ENCODE measurements at regions not wholly inside any gene's neighbourhood (a gene's known extent, or its start where the extent isn't known, plus 50 kb on each side); places are given as distances from the start of the nearest gene placed in this dataset. TPM values are rescaled to one million over a fixed set of nuclear protein-coding genes. Genes with fewer than 3 reads are reported as not detected.
"Not testable (repeated sequence)": the region's sequence is repeated elsewhere in the genome, so short reads cannot be mapped to it uniquely, and the experiment has no call there.

DNA sequence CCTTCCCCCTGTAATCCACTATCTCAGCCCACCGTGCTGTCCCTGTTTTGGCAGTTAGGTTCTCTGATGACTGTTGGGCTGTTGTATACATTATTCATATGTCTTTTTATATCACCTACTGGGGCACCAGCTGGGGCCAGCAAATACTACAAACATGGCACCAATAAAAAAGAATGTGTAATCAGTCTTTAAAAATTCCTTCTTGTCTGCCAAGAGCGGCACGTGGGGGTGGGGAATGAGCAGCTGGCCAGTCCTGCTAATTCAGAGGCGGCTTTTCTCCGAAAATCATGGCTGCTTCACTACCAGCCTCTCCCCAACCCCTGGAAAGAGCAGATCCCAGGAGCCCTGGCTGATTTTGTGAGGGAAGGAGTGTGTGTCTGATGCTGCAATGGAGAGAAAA lies 77.7 kb upstream of the EEF2KMT start:
- Mint-ChIP-seq H3K9me3 (peaks cover 0 to 62% (median 25%) of the 10 kb centered on the region in 9 donors), H3K27me3 (peaks cover 7 to 39% (median 26%) of the 10 kb centered on the region in 5 donors), H3K4me1 (no peaks in the 10 kb centered on the region), H3K4me3 (no peak overlapping the region), H3K36me3 (peaks cover 0 to 35% (median 8%) of the 10 kb centered on the region in 3 donors), H3K27ac (no peak overlapping the region)
- POLR2A ChIA-PET: no interaction called here
- DNase-seq: no peak
- no peak for ATAC-seq

DNA sequence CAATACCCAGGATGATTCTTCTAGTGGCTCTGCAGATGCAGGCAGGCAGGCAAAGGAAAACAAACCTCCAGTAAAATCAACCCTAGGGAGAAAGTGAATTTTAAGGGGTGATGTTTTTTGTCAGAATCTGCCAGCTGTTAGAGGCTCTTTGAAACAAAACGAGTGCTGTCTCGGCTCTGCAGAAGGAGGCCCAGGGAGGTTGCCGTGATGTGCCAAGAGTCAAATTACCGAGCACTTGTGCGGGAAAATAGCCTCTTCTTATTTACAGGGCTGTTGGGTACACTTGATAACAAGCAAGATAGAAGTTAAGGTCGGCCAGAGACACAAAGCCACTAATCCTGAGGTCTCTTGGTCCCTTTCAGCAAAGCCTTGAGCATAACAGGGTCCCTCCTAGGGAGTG lies 68.9 kb upstream of the EEF2KMT start:
- H3K27me3 Mint-ChIP-seq: peaks cover 7 to 58% (median 30%) of the 10 kb centered on the region in 5 donors
- POLR2A ChIA-PET: no interaction called here
- DNase-seq (no peak), ATAC-seq (no peak)
- H3K4me3 Mint-ChIP-seq: no peak overlapping the region
- no peaks in the 10 kb centered on the region for H3K4me1 Mint-ChIP-seq
- no peak overlapping the region for H3K27ac Mint-ChIP-seq
- peaks cover 0 to 10% (median 0%) of the 10 kb centered on the region in 3 donors for H3K36me3 Mint-ChIP-seq
- peaks cover 0 to 10% (median 6%) of the 10 kb centered on the region in 9 donors for H3K9me3 Mint-ChIP-seq

GRCh38 chr16:5165429-5165828 lies 67.8 kb upstream of the EEF2KMT start:
- H3K27me3 Mint-ChIP-seq: peaks cover 10 to 50% (median 24%) of the 10 kb centered on the region in 5 donors
- H3K36me3 Mint-ChIP-seq, H3K4me1 Mint-ChIP-seq, ATAC-seq, DNase-seq, H3K4me3 Mint-ChIP-seq, POLR2A ChIA-PET: not testable (repeated sequence)
- H3K9me3 Mint-ChIP-seq: peaks cover 0 to 14% (median 5%) of the 10 kb centered on the region in 9 donors
- peak overlapping the region in 1 of 10 donors; percentile 60 for H3K27ac Mint-ChIP-seq

DNA sequence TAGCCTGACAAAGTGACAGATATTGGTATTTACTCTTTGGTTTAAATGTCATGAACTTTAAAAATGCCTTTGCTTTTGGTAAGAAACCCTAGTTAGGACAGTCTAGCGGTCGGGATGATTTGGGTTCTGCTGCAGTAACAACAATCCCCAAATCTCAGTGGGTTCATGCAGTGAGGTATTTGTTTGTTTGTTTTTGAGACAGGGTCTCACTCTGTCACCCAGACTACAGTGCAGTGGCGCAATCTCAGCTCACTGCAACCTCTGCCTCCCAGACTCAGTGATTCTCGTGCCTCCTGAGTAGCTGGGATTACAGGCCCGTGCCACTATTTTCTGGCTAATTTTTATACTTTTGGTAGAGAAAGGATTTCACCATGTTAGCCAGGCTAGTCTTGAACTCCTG lies 65.2 kb upstream of the EEF2KMT start:
- H3K27ac Mint-ChIP-seq, H3K4me1 Mint-ChIP-seq, H3K36me3 Mint-ChIP-seq, ATAC-seq, POLR2A ChIA-PET, H3K4me3 Mint-ChIP-seq, DNase-seq: not testable (repeated sequence)
- Mint-ChIP-seq H3K9me3 (peaks cover 0 to 14% (median 6%) of the 10 kb centered on the region in 9 donors), H3K27me3 (peaks cover 9 to 30% (median 20%) of the 10 kb centered on the region in 5 donors)

DNA sequence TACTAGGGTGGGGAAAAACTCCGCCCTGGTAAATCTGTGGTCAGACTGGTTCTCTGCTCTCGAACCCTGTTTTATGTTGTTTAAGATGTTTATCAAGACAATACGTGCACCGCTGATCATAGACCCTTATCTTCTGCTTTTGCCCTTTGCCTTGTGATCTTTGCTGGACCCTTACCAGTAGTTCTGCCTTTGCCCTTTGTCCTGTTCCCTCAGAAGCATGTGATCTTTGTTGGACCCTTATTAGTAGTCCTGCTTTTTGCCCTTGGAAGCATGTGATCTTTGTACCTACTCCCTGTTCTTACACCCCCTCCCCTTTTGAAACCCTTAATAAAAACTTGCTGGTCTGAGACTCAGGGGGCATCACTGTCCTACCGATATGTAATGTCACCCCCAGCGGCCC lies 64.3 kb upstream of the EEF2KMT start:
- DNase-seq, ATAC-seq, H3K4me1 Mint-ChIP-seq, H3K27ac Mint-ChIP-seq, H3K4me3 Mint-ChIP-seq, POLR2A ChIA-PET, H3K36me3 Mint-ChIP-seq: not testable (repeated sequence)
- peaks cover 0 to 14% (median 6%) of the 10 kb centered on the region in 9 donors for H3K9me3 Mint-ChIP-seq
- H3K27me3 Mint-ChIP-seq: peaks cover 6 to 26% (median 13%) of the 10 kb centered on the region in 5 donors

DNA sequence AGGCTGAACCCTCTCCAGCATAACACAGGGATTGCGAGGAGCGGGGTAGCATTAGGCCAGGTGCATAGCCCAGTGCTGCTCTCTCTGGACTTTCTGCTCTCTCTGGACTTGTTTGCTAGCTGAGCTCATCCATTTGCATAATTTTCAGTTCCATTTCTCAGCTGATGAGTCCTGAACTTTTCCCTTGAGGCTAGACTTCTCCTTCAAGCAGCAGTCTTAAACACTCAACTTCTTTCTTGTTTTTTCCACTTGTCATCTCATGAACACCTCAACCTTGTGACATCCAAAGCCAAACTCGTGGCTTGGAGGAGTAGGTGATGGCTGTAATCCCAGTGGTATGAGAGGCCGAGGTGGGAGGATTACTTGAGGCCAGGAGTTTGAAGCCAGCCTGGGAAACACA lies 62.4 kb upstream of the EEF2KMT start:
- peaks cover 0 to 14% (median 6%) of the 10 kb centered on the region in 9 donors for H3K9me3 Mint-ChIP-seq
- H3K36me3 Mint-ChIP-seq, H3K4me3 Mint-ChIP-seq, H3K4me1 Mint-ChIP-seq, H3K27ac Mint-ChIP-seq, ATAC-seq, POLR2A ChIA-PET, DNase-seq: not testable (repeated sequence)
- H3K27me3 Mint-ChIP-seq: peaks cover 0 to 13% (median 5%) of the 10 kb centered on the region in 5 donors

GRCh38 chr16:5159537-5159936 lies 61.9 kb upstream of the EEF2KMT start:
- ATAC-seq, DNase-seq, POLR2A ChIA-PET, H3K27ac Mint-ChIP-seq, H3K4me3 Mint-ChIP-seq, H3K36me3 Mint-ChIP-seq, H3K4me1 Mint-ChIP-seq: not testable (repeated sequence)
- H3K27me3 Mint-ChIP-seq: peaks cover 0 to 12% (median 5%) of the 10 kb centered on the region in 5 donors
- peaks cover 0 to 14% (median 6%) of the 10 kb centered on the region in 9 donors for H3K9me3 Mint-ChIP-seq

- no peak overlapping the region for H3K4me3 Mint-ChIP-seq
- H3K36me3 Mint-ChIP-seq: peaks cover 0 to 5% (median 4%) of the 10 kb centered on the region in 3 donors
- H3K27me3 Mint-ChIP-seq: peaks cover 0 to 17% (median 7%) of the 10 kb centered on the region in 5 donors
- POLR2A ChIA-PET: no interaction called here
- DNase-seq (no peak), ATAC-seq (no peak)
- peaks cover 0 to 14% (median 6%) of the 10 kb centered on the region in 9 donors for H3K9me3 Mint-ChIP-seq
- no peak overlapping the region for H3K27ac Mint-ChIP-seq
- H3K4me1 Mint-ChIP-seq: no peaks in the 10 kb centered on the region
Observed at GRCh38 chr16:5158494-5158893, 60.9 kb upstream of the EEF2KMT start.

DNA sequence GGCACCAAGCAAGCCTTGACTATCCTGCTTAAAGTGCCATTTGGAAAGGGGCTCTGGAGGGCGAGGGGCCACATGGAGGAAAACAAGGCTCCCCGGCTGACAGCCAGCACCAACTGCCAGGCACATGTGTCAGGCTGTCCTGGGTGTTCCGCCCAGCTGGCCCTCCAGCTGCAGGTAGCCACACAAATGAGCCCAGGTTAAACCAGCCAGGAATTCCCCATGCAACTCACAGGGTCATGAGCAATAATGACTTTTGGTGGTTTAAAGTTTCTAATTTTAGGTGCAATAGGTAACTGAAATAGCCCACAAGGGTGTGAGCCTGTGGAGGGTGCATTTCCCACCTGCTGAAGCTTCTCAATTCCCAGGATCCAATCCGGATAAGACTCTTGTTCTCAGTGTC lies 58.9 kb upstream of the EEF2KMT start:
- H3K4me3 Mint-ChIP-seq, DNase-seq, H3K27ac Mint-ChIP-seq, ATAC-seq, POLR2A ChIA-PET, H3K9me3 Mint-ChIP-seq, H3K4me1 Mint-ChIP-seq, H3K36me3 Mint-ChIP-seq: not testable (repeated sequence)
- H3K27me3 Mint-ChIP-seq: peaks cover 5 to 17% (median 7%) of the 10 kb centered on the region in 5 donors

DNA sequence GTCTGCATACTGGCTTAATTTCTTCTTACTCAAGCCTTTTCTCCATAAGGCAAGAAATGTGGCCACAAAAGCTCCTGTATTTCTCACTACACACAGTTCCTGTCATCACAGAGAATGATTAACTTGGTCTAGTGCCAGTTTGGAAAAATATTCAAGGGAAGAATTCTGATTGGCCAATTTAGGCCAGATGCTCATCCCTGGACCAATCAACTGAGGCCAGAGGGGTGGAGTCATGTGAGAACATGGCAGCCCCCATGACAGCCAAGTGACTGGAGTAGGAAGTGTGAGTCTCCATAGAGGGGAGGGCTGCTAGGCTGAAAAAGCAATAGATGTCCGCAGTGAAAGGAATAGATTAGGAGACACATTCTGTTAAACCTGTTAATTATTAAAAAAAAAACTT lies 56.4 kb upstream of the EEF2KMT start:
- POLR2A ChIA-PET, H3K9me3 Mint-ChIP-seq, ATAC-seq, DNase-seq, H3K4me3 Mint-ChIP-seq, H3K27ac Mint-ChIP-seq, H3K36me3 Mint-ChIP-seq, H3K4me1 Mint-ChIP-seq: not testable (repeated sequence)
- H3K27me3 Mint-ChIP-seq: peaks cover 5 to 12% (median 7%) of the 10 kb centered on the region in 5 donors

DNA sequence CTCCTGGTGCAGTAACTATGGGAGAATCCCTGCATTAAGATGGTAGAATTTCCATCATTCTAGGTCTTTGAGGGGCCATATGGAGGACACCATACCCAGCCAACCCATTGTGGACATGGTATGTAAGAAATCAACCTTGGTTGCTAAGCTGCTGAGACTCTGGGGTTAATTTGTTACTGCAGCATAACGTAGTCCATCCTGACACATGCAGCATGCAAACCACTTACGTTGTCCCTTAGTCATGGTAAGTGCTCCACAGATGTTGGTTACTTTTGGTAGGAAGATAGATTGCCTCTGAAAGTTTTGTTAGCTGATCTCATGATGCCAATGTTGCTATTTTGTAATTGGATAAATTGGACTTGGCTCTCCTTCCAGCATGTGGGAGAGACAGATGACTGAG lies 53.8 kb upstream of the EEF2KMT start:
- H3K36me3 Mint-ChIP-seq, H3K27ac Mint-ChIP-seq, POLR2A ChIA-PET, H3K4me1 Mint-ChIP-seq, H3K9me3 Mint-ChIP-seq, ATAC-seq, DNase-seq, H3K4me3 Mint-ChIP-seq: not testable (repeated sequence)
- peaks cover 6 to 21% (median 14%) of the 10 kb centered on the region in 5 donors for H3K27me3 Mint-ChIP-seq

Small RNA genes in the stretch of these regions (microRNA-seq; reads per million reads assigned to microRNA genes)
- not detected for gene MIR8065 (ENCODE audit: borderline microRNAs expressed)

Measured in naive thymus-derived CD8-positive, alpha-beta T cell (primary cell).